ENCODE measurements at regions not wholly inside any gene's neighbourhood (a gene's known extent, or its start where the extent isn't known, plus 50 kb on each side); places are given as distances from the start of the nearest gene placed in this dataset.

GRCh38 chrX:94123062-94123461 is 449.1 kb downstream of the FAM133A start:
- 100% methylated on average over 2 of the region's 2 CpGs for WGBS
- no peaks in the 10 kb centered on the region for H3K9me3 ChIP-seq (ENCODE audit: insufficient read depth, low read depth, low read length)
- H3K4me3 ChIP-seq (ENCODE audit: low read length), result no peak overlapping the region
- H3K36me3 ChIP-seq (ENCODE audit: insufficient read depth, low read length), result no peaks in the 10 kb centered on the region
- no peak overlapping the region for H3K27ac ChIP-seq (ENCODE audit: low read depth, low read length)
- no peak overlapping the region for H3K9ac ChIP-seq (ENCODE audit: low read depth, low read length)
- H3K27me3 ChIP-seq (ENCODE audit: insufficient read depth, low read length), result no peaks in the 10 kb centered on the region
- no peaks in the 10 kb centered on the region for H3K4me1 ChIP-seq (ENCODE audit: insufficient read depth, low read length)

- Histone ChIP-seq H3K9ac (ENCODE audit: low read depth, low read length) (no peak overlapping the region), H3K4me3 (ENCODE audit: low read length) (no peak overlapping the region), H3K27ac (ENCODE audit: low read depth, low read length) (no peak overlapping the region), H3K4me1 (ENCODE audit: insufficient read depth, low read length) (no peaks in the 10 kb centered on the region), H3K27me3 (ENCODE audit: insufficient read depth, low read length) (no peaks in the 10 kb centered on the region), H3K9me3 (ENCODE audit: insufficient read depth, low read depth, low read length) (no peaks in the 10 kb centered on the region), H3K36me3 (ENCODE audit: insufficient read depth, low read length) (no peaks in the 10 kb centered on the region)
- 100% methylated on average over 2 of the region's 2 CpGs for WGBS
Observed at GRCh38 chrX:94162971-94163370, 489.0 kb downstream of the FAM133A start.

DNA sequence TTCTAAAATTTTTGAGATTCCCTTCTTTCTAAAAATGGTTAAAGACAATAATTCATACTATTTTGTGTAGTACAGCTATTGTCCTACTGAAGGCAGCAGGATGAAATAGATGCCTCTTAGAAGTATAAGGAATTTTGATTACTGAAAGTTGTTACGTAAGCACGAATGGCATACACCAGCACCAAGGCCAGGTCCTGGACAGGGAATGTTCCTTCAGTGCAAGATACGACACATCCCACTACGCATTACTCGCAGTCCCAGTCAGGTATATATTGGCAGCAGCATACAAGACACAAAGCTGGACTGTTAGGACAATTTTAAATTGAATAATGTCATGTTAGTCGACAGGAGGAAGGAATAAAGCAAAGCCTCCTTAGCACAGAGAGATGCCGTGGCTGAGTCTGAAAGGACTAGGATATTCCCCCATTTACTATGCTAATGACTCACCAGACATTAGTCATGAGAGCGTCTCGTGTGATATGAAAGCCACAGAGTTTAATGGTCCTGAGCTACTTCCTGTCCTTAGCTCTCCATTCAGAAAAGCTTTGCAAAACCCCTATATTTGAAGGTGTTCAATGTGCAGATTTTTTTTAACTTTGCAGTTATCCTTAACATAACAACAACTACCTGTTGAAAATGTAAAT is 504.3 kb downstream of the FAM133A start:
- Histone ChIP-seq H3K9ac (ENCODE audit: low read depth, low read length) (no peak overlapping the region), H3K27me3 (ENCODE audit: insufficient read depth, low read length) (no peaks in the 10 kb centered on the region), H3K4me3 (ENCODE audit: low read length) (no peak overlapping the region), H3K4me1 (ENCODE audit: insufficient read depth, low read length) (no peaks in the 10 kb centered on the region), H3K9me3 (ENCODE audit: insufficient read depth, low read depth, low read length) (peaks cover 3% of the 10 kb centered on the region; the same call in 1 of the 2 replicates), H3K27ac (ENCODE audit: low read depth, low read length) (no peak overlapping the region), H3K36me3 (ENCODE audit: insufficient read depth, low read length) (no peaks in the 10 kb centered on the region)
- WGBS, result 87% methylated on average over 9 of the region's 9 CpGs

DNA sequence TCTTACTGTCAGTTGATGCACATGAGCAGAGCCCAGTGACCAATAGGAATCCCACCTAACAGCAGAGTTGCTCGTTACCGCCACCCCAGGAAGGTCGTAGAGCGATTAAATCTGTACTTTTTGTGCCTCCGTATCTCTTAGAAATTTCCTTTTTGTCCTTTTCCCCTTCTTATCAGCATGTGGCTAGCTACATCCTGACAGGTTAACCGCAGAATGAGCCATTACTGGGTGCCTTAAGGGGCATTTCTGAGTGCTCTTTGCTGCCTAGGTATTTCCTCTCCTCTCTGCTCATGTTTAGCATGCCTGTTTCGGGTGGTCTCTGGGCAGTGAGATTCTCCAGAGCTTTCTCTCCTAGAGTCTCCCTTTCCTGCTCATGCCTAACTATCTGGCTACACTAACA is 530.5 kb downstream of the FAM133A start:
- H3K27me3 ChIP-seq (ENCODE audit: insufficient read depth, low read length), result no peaks in the 10 kb centered on the region
- no peaks in the 10 kb centered on the region for H3K9me3 ChIP-seq (ENCODE audit: insufficient read depth, low read depth, low read length)
- no peak overlapping the region for H3K4me3 ChIP-seq (ENCODE audit: low read length)
- WGBS, result 95% methylated on average over 7 of the region's 7 CpGs
- no peak overlapping the region for H3K9ac ChIP-seq (ENCODE audit: low read depth, low read length)
- no peaks in the 10 kb centered on the region for H3K4me1 ChIP-seq (ENCODE audit: insufficient read depth, low read length)
- no peaks in the 10 kb centered on the region for H3K36me3 ChIP-seq (ENCODE audit: insufficient read depth, low read length)
- no peak overlapping the region for H3K27ac ChIP-seq (ENCODE audit: low read depth, low read length)

DNA sequence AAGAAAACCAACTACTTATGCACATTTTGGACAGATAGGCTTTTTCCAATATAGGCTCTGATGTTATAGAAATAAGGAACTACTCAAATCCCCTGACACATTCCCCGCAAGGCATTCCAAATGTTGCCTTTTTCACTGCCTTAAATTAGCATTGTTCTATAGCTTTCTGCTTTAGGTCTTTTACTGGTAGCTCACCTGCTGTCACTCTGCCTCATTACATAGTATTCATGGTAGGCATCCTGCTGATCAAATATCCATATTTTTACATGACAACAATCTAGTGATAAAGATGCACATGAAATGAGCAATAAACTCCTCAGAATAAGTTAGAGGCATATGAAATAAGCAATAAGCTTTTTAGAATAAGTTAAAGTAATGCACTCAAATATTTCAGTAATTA is 542.7 kb downstream of the FAM133A start:
- Histone ChIP-seq H3K4me3 (ENCODE audit: low read length) (no peak overlapping the region), H3K27ac (ENCODE audit: low read depth, low read length) (peak overlapping the region; percentile 77; the same call in 1 of the 2 replicates), H3K27me3 (ENCODE audit: insufficient read depth, low read length) (no peaks in the 10 kb centered on the region), H3K36me3 (ENCODE audit: insufficient read depth, low read length) (no peaks in the 10 kb centered on the region), H3K9ac (ENCODE audit: low read depth, low read length) (no peak overlapping the region), H3K9me3 (ENCODE audit: insufficient read depth, low read depth, low read length) (no peaks in the 10 kb centered on the region), H3K4me1 (ENCODE audit: insufficient read depth, low read length) (peaks cover 10% of the 10 kb centered on the region)
- 14% methylated on average over 1 of the region's 1 CpG for WGBS

- 95% methylated on average over 1 of the region's 2 CpGs for WGBS
- Histone ChIP-seq H3K27ac (ENCODE audit: low read depth, low read length) (no peak overlapping the region), H3K9ac (ENCODE audit: low read depth, low read length) (no peak overlapping the region)
Observed at GRCh38 chrX:94252211-94252610, 578.2 kb downstream of the FAM133A start.

DNA sequence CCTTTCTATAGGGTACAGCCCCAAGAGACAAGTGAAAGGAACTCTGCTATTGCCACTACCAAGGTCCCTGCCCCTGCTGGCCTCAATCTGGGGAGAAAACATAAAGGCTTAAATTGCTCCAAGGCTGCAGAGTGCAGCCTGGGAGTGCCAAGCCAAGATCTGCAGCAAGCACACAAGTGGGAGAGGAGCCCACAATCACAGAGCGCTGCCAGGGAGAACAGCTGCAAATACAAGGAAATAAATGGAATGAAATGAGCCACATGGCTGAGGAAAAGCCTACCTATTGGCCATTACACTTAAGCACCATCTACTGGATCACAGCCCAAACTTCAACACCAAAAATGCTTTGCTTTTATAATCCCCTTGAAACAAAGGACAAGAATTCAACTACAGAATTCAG is 582.4 kb downstream of the FAM133A start:
- H3K4me1 ChIP-seq (ENCODE audit: insufficient read depth, low read length), result no peaks in the 10 kb centered on the region
- H3K9ac ChIP-seq (ENCODE audit: low read depth, low read length), result no peak overlapping the region
- no peaks in the 10 kb centered on the region for H3K36me3 ChIP-seq (ENCODE audit: insufficient read depth, low read length)
- H3K27ac ChIP-seq (ENCODE audit: low read depth, low read length), result no peak overlapping the region
- H3K9me3 ChIP-seq (ENCODE audit: insufficient read depth, low read depth, low read length), result no peaks in the 10 kb centered on the region
- 100% methylated on average over 1 of the region's 1 CpG for WGBS
- H3K4me3 ChIP-seq (ENCODE audit: low read length), result no peak overlapping the region
- no peaks in the 10 kb centered on the region for H3K27me3 ChIP-seq (ENCODE audit: insufficient read depth, low read length)

More at GRCh38 chrX:94252211-94252610, 578.2 kb downstream of the FAM133A start:
- Histone ChIP-seq H3K4me3 (ENCODE audit: low read length) (no peak overlapping the region), H3K4me1 (ENCODE audit: insufficient read depth, low read length) (peaks cover 3% of the 10 kb centered on the region; the same call in 1 of the 2 replicates), H3K27me3 (ENCODE audit: insufficient read depth, low read length) (no peaks in the 10 kb centered on the region), H3K36me3 (ENCODE audit: insufficient read depth, low read length) (no peaks in the 10 kb centered on the region), H3K9me3 (ENCODE audit: insufficient read depth, low read depth, low read length) (no peaks in the 10 kb centered on the region)

- Histone ChIP-seq H3K27me3 (ENCODE audit: insufficient read depth, low read length) (no peaks in the 10 kb centered on the region), H3K4me1 (ENCODE audit: insufficient read depth, low read length) (no peaks in the 10 kb centered on the region), H3K36me3 (ENCODE audit: insufficient read depth, low read length) (no peaks in the 10 kb centered on the region), H3K9me3 (ENCODE audit: insufficient read depth, low read depth, low read length) (no peaks in the 10 kb centered on the region), H3K9ac (ENCODE audit: low read depth, low read length) (no peak overlapping the region), H3K4me3 (ENCODE audit: low read length) (no peak overlapping the region), H3K27ac (ENCODE audit: low read depth, low read length) (no peak overlapping the region)
- WGBS, result no CpG with 5 or more reads among the region's 1 CpG
Observed at GRCh38 chrX:94265323-94265722, 591.3 kb downstream of the FAM133A start.

- Histone ChIP-seq H3K9ac (ENCODE audit: low read depth, low read length) (no peak overlapping the region), H3K4me1 (ENCODE audit: insufficient read depth, low read length) (peaks cover 15% of the 10 kb centered on the region), H3K4me3 (ENCODE audit: low read length) (no peak overlapping the region), H3K27ac (ENCODE audit: low read depth, low read length) (peak overlapping the region; percentile 60; the same call in 1 of the 2 replicates), H3K9me3 (ENCODE audit: insufficient read depth, low read depth, low read length) (no peaks in the 10 kb centered on the region), H3K27me3 (ENCODE audit: insufficient read depth, low read length) (no peaks in the 10 kb centered on the region), H3K36me3 (ENCODE audit: insufficient read depth, low read length) (peaks cover 2% of the 10 kb centered on the region; the same call in 1 of the 2 replicates)
- WGBS, result 81% methylated on average over 2 of the region's 2 CpGs
Observed at GRCh38 chrX:94288325-94288724, 614.3 kb downstream of the FAM133A start.

GRCh38 chrX:94288972-94289371 is 615.0 kb downstream of the FAM133A start:
- Histone ChIP-seq H3K4me1 (ENCODE audit: insufficient read depth, low read length) (peaks cover 15% of the 10 kb centered on the region), H3K4me3 (ENCODE audit: low read length) (no peak overlapping the region; the same call in 1 of the 2 replicates), H3K27ac (ENCODE audit: low read depth, low read length) (peak overlapping the region; percentile 60; the same call in 1 of the 2 replicates), H3K27me3 (ENCODE audit: insufficient read depth, low read length) (no peaks in the 10 kb centered on the region), H3K9me3 (ENCODE audit: insufficient read depth, low read depth, low read length) (no peaks in the 10 kb centered on the region), H3K9ac (ENCODE audit: low read depth, low read length) (no peak overlapping the region), H3K36me3 (ENCODE audit: insufficient read depth, low read length) (peaks cover 2% of the 10 kb centered on the region; the same call in 1 of the 2 replicates)
- WGBS, result no CpG with 5 or more reads among the region's 1 CpG

DNA sequence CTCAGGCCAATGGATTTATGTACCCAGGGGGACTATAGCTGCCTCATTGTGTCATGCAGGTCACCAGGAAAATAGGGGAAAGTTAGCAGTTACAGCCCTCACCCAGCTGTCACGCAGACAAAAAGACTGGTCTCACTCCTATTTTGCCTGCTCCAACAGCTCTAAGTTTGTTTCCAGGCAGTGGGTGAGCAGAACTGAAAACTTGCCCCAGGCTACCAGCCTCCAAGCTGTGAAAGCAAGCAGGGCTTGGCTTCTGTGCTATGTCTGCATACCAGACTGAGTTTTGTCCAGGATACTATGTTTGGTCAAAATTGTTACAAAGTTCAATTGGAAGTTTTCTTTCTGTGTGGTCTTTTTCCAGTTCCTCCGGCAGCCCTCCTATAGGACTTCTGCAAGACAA is 628.4 kb downstream of the FAM133A start:
- no peaks in the 10 kb centered on the region for H3K4me1 ChIP-seq (ENCODE audit: insufficient read depth, low read length)
- no peaks in the 10 kb centered on the region for H3K36me3 ChIP-seq (ENCODE audit: insufficient read depth, low read length)
- H3K27me3 ChIP-seq (ENCODE audit: insufficient read depth, low read length), result no peaks in the 10 kb centered on the region
- no peak overlapping the region for H3K27ac ChIP-seq (ENCODE audit: low read depth, low read length)
- H3K9ac ChIP-seq (ENCODE audit: low read depth, low read length), result no peak overlapping the region
- 0 out of 2 replicates have a peak, but pooled peaks cover 5% of the 10 kb centered on the region for H3K9me3 ChIP-seq (ENCODE audit: insufficient read depth, low read depth, low read length)
- no peak overlapping the region for H3K4me3 ChIP-seq (ENCODE audit: low read length)
- 94% methylated on average over 2 of the region's 2 CpGs for WGBS

GRCh38 chrX:94329182-94329581 is 655.2 kb downstream of the FAM133A start:
- no peaks in the 10 kb centered on the region for H3K4me1 ChIP-seq (ENCODE audit: insufficient read depth, low read length)
- H3K36me3 ChIP-seq (ENCODE audit: insufficient read depth, low read length), result no peaks in the 10 kb centered on the region
- WGBS, result no CpG with 5 or more reads among the region's 1 CpG
- H3K9ac ChIP-seq (ENCODE audit: low read depth, low read length), result no peak overlapping the region
- H3K9me3 ChIP-seq (ENCODE audit: insufficient read depth, low read depth, low read length), result no peaks in the 10 kb centered on the region
- H3K4me3 ChIP-seq (ENCODE audit: low read length), result no peak overlapping the region
- H3K27ac ChIP-seq (ENCODE audit: low read depth, low read length), result no peak overlapping the region; the same call in 1 of the 2 replicates
- no peaks in the 10 kb centered on the region for H3K27me3 ChIP-seq (ENCODE audit: insufficient read depth, low read length)
